ENCODE measurements at regions not wholly inside any gene's neighbourhood (a gene's known extent, or its start where the extent isn't known, plus 50 kb on each side); places are given as distances from the start of the nearest gene placed in this dataset.

DNA sequence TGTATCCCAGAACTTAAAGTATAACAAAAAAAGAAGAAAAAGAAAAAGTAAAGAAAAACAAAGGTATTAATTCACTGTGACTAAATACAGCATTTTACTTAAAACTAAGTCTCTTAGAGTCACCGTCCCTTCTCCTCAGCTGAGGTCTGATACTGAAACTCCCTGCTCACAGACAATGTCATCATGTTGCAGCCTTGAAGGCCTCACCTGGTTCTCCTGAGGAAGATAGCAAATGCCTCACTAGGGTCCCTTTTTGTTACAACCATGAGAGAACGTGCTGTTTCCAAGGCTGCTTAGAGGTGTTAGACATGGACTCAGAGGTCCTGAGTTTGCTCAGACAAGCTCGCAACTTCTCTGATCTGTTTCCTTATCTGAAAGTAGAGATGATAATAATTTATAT, 357.2 kb downstream of the MTRR start:
- POLR2A ChIA-PET, result no interaction called here
- FAIRE-seq (no peak), ATAC-seq (no peak), DNase-seq (ENCODE audit: low read depth in 1 of 2, low spot score in 1 of 2) (no peak)
- CTCF ChIA-PET, result no interaction called here
- TF ChIP-seq, protein P1, sequence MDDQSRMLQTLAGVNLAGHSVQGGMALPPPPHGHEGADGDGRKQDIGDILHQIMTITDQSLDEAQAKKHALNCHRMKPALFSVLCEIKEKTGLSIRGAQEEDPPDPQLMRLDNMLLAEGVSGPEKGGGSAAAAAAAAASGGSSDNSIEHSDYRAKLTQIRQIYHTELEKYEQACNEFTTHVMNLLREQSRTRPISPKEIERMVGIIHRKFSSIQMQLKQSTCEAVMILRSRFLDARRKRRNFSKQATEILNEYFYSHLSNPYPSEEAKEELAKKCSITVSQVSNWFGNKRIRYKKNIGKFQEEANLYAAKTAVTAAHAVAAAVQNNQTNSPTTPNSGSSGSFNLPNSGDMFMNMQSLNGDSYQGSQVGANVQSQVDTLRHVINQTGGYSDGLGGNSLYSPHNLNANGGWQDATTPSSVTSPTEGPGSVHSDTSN (IDR thresholded peaks at IDR 0.05), result no peak
- no peak for TF ChIP-seq NFE2L2 (conservative IDR thresholded peaks at IDR 0.05; ENCODE audit: low read length)
- TF ChIP-seq HDAC2 (IDR thresholded peaks at IDR 0.05), result no peak
- TF ChIP-seq, protein P2, sequence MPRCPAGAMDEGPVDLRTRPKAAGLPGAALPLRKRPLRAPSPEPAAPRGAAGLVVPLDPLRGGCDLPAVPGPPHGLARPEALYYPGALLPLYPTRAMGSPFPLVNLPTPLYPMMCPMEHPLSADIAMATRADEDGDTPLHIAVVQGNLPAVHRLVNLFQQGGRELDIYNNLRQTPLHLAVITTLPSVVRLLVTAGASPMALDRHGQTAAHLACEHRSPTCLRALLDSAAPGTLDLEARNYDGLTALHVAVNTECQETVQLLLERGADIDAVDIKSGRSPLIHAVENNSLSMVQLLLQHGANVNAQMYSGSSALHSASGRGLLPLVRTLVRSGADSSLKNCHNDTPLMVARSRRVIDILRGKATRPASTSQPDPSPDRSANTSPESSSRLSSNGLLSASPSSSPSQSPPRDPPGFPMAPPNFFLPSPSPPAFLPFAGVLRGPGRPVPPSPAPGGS (IDR thresholded peaks at IDR 0.05), result no peak
- TF ChIP-seq BHLHE40 (IDR thresholded peaks at IDR 0.05; ENCODE audit: low read depth, low read length), result no peak
- no peak for TF ChIP-seq CHD4 (IDR thresholded peaks at IDR 0.05; ENCODE audit: borderline replicate concordance)
- TF ChIP-seq NPAS2 (CRISPR knock-in tag; IDR thresholded peaks at IDR 0.05; ENCODE audit: borderline replicate concordance), result no peak
- Histone ChIP-seq H3K4me1 (no peaks in the 10 kb centered on the region), H3K27ac (no peak overlapping the region), H3K9me3 (no peaks in the 10 kb centered on the region), H3K4me3 (no peak overlapping the region), H3K4me2 (no peak overlapping the region)
- 23% methylated on average over 3 of the region's 3 CpGs for WGBS (ENCODE audit: missing lambda C conversion rate)

DNA sequence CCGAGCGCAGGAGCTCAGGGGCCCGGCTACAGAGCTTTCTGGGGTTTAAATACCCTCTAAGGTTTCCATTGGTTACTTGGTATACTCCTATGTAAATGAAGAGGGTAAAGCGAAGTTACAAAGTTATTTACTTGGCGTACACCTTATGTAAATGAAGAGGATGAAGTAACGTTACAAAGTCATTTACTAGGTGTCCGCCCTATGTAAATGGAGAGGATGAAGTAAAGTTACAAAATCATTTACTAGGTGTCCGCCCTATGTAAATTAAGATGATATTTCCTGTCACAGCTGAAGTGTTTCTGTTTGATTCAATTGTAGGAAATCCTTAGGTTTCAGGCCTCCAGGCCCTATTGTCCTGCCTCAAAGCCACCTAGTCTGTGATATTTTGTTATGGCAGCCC, 358.2 kb downstream of the MTRR start:
- ATAC-seq (no peak), DNase-seq (ENCODE audit: low read depth in 1 of 2, low spot score in 1 of 2) (no peak), FAIRE-seq (no peak)
- CTCF ChIA-PET, result no interaction called here
- H3K4me3 ChIP-seq, result no peak overlapping the region
- no peaks in the 10 kb centered on the region for H3K9me3 ChIP-seq
- no peaks in the 10 kb centered on the region for H3K4me1 ChIP-seq
- H3K27ac ChIP-seq, result no peak overlapping the region
- H3K4me2 ChIP-seq, result peak overlapping the region; percentile 16; the same call in 2 of the 3 replicates
- TF ChIP-seq EP300 (IDR thresholded peaks at IDR 0.05) (no peak), MYC (IDR thresholded peaks at IDR 0.05; ENCODE audit: borderline replicate concordance, low read length) (no peak), JUNB (IDR thresholded peaks at IDR 0.05) (no peak), KDM1A (IDR thresholded peaks at IDR 0.05; ENCODE audit: low read depth) (no peak), MAZ (IDR thresholded peaks at IDR 0.05; ENCODE audit: borderline replicate concordance, low read depth, low read length) (no peak), NR3C1 (IDR thresholded peaks at IDR 0.05) (no peak), CHD4 (IDR thresholded peaks at IDR 0.05; ENCODE audit: borderline replicate concordance) (no peak), HOXB13 (CRISPR knock-in tag; IDR thresholded peaks at IDR 0.05; ENCODE audit: low read depth) (no peak), ZFP36 (IDR thresholded peaks at IDR 0.05; ENCODE audit: borderline replicate concordance, partially characterized antibody) (no peak)
- TF ChIP-seq, protein P1 (IDR thresholded peaks at IDR 0.05), result no peak
- POLR2A ChIA-PET, result no interaction called here
- WGBS (ENCODE audit: missing lambda C conversion rate), result 12% methylated on average over 8 of the region's 8 CpGs

DNA sequence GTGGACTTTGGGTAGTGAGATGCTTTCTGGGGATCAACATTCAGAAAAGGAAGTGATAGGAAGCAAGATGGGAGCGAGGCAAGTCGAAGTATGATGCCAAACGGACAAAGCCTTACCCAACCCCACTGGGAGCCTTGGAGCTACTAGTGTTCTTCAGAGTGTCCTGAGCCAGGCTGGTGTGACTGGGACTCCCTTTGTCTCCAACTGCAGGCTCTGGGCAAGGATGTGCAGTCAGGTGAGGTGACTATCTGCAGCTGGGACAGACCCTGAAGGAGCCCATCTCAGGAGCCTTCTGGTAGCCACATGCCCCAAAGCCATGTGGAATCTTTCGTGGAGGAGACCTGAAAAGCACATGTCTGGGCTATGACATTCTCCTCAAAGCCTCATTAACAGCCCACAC, 360.6 kb downstream of the MTRR start:
- H3K9me3 ChIP-seq, result no peaks in the 10 kb centered on the region
- POLR2A ChIA-PET, result no interaction called here
- TF ChIP-seq, protein P3, sequence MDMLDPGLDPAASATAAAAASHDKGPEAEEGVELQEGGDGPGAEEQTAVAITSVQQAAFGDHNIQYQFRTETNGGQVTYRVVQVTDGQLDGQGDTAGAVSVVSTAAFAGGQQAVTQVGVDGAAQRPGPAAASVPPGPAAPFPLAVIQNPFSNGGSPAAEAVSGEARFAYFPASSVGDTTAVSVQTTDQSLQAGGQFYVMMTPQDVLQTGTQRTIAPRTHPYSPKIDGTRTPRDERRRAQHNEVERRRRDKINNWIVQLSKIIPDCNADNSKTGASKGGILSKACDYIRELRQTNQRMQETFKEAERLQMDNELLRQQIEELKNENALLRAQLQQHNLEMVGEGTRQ (IDR thresholded peaks at IDR 0.05), result no peak
- TF ChIP-seq MAZ (IDR thresholded peaks at IDR 0.05; ENCODE audit: borderline replicate concordance, low read depth, low read length) (no peak), TP53 (CRISPR knock-in tag; IDR thresholded peaks at IDR 0.05) (no peak), CEBPB (IDR thresholded peaks at IDR 0.05) (no peak), CHD2 (IDR thresholded peaks at IDR 0.05; ENCODE audit: low read length, partially characterized antibody) (no peak), RFX5 (IDR thresholded peaks at IDR 0.05) (no peak), RNF2 (IDR thresholded peaks at IDR 0.05; ENCODE audit: borderline replicate concordance, low read depth) (no peak), SREBF2 (IDR thresholded peaks at IDR 0.05) (no peak), HDAC2 (IDR thresholded peaks at IDR 0.05) (no peak), JUN (IDR thresholded peaks at IDR 0.05) (no peak), HOXA7 (CRISPR knock-in tag; IDR thresholded peaks at IDR 0.05) (no peak), RCOR1 (IDR thresholded peaks at IDR 0.05; ENCODE audit: low read depth, low read length) (no peak), MYC (IDR thresholded peaks at IDR 0.05; ENCODE audit: borderline replicate concordance, low read length) (no peak), HEYL (CRISPR knock-in tag; IDR thresholded peaks at IDR 0.05) (no peak), EP300 (IDR thresholded peaks at IDR 0.05) (no peak), HOXB13 (CRISPR knock-in tag; IDR thresholded peaks at IDR 0.05; ENCODE audit: low read depth) (no peak), POLR2A (IDR thresholded peaks at IDR 0.05; ENCODE audit: low read length) (no peak), ZSCAN20 (CRISPR knock-in tag; IDR thresholded peaks at IDR 0.05) (no peak)
- TF ChIP-seq, protein P4, sequence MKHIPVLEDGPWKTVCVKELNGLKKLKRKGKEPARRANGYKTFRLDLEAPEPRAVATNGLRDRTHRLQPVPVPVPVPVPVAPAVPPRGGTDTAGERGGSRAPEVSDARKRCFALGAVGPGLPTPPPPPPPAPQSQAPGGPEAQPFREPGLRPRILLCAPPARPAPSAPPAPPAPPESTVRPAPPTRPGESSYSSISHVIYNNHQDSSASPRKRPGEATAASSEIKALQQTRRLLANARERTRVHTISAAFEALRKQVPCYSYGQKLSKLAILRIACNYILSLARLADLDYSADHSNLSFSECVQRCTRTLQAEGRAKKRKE (CRISPR knock-in tag; IDR thresholded peaks at IDR 0.05; ENCODE audit: low read depth), result no peak
- DNase-seq (ENCODE audit: low read depth in 1 of 2, low spot score in 1 of 2) (no peak), ATAC-seq (no peak), FAIRE-seq (no peak)
- no peak overlapping the region for H3K4me3 ChIP-seq
- H3K27ac ChIP-seq, result no peak overlapping the region
- H3K4me1 ChIP-seq, result no peaks in the 10 kb centered on the region
- H3K4me2 ChIP-seq, result no peak overlapping the region
- CTCF ChIA-PET, result no interaction called here
- 0% methylated on average over 4 of the region's 4 CpGs for WGBS (ENCODE audit: missing lambda C conversion rate)
